GM23248 (cell line): ENCODE measurements at regions not wholly inside any gene's neighbourhood (a gene's known extent, or its start where the extent isn't known, plus 50 kb on each side); places are given as distances from the start of the nearest gene placed in this dataset.

Experiments used
- EZH2 ChIP-seq: fragments of 200-600 bp; sonication (generic); IDR thresholded peaks from 2 replicates; pipeline ENCODE4 v1.6.1; 2018; ENCODE audit warnings: antibody characterized with exemption, mild to moderate bottlenecking; ENCODE audit not compliant: insufficient read depth, poor library complexity, severe bottlenecking
- EZH2phosphoT487 ChIP-seq: fragments of 200-600 bp; sonication (generic); IDR thresholded peaks from 2 replicates; pipeline ENCODE4 v1.6.1; 2018; ENCODE audit warnings: antibody characterized with exemption, moderate library complexity, mild to moderate bottlenecking, low read depth; ENCODE audit not compliant: insufficient read depth

DNA sequence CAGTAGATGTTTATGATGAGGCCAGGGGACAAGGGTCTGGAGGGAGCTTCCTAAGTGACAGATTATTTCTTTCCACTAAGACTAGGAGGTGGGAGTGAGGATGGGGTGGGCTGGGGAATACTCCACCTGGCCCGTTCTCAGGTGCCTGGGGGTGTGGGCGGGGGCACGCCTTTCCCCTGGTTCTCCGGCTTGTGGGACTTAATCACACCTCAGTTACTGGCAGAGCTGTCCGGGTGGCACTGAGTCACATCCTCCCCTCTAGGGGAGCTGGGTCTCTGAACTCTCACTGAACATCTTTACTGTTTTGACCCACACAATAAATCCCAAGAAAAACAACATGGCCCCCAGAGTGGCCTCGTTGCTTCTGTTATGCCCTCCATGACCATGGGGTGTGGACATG is 332.8 kb downstream of the MAF start:
- TF ChIP-seq EZH2phosphoT487 (no peak), EZH2 (no peak)
